GM10248 (cell line): ENCODE measurements at regions not wholly inside any gene's neighbourhood (a gene's known extent, or its start where the extent isn't known, plus 50 kb on each side); places are given as distances from the start of the nearest gene placed in this dataset.

ENCODE experiments used
- CTCF ChIA-PET: fragments of 300-600 bp; sonication (Branson Sonifier 250); formaldehyde crosslinking; extraction: SDS; loops from one replicate; lab custom pipeline; 2021; ENCODE audit warnings: antibody characterized with exemption; lab: Yijun Ruan, JAX
- POLR2A ChIA-PET: fragments of 350-650 bp; sonication (Branson Sonifier 250); formaldehyde crosslinking; extraction: SDS; loops from one replicate; lab custom pipeline; 2020; ENCODE audit warnings: antibody characterized with exemption; lab: Yijun Ruan, JAX
- DNase-seq: peaks from one replicate; pipeline ENCODE4 v3.0.0; 2012; ENCODE audit errors: extremely low spot score
- TF ChIP-seq, protein P1 (sequence below): IDR thresholded peaks from 2 replicates; pipeline ENCODE4 v1.5.1; 2012; ENCODE audit warnings: mild to moderate bottlenecking, low read depth; ENCODE audit errors: extremely low read depth, missing control alignments, control extremely low read depth

DNA sequence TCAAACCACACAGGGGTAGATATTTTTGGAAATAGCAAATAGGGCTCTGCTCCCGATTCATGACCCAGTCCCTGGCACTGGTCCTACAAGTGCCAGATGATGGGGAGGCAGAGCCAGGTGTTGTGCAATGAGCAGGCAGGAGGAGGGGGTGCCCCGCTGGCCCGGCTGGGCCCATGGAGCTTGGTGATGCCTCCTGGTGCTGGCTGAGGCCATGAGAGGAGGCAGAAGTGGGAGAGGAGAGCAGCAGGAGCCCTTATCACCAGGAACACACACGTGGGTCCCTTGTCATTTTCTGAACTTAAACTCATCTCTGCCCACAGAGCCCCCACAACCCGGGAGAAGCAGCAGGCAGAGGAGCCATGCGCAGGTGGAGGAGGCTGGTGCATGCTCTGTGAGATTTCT, 90.5 kb upstream of the MAPK4 start:
- CTCF ChIA-PET, result interaction anchor here (4.1 kb wide), 1 partner anchor 10 kb away, joined by 16 read pairs; no protein-coding TSS in a partner anchor
- DNase-seq, result no peak
- POLR2A ChIA-PET, result no interaction called here
- TF ChIP-seq, protein P1, sequence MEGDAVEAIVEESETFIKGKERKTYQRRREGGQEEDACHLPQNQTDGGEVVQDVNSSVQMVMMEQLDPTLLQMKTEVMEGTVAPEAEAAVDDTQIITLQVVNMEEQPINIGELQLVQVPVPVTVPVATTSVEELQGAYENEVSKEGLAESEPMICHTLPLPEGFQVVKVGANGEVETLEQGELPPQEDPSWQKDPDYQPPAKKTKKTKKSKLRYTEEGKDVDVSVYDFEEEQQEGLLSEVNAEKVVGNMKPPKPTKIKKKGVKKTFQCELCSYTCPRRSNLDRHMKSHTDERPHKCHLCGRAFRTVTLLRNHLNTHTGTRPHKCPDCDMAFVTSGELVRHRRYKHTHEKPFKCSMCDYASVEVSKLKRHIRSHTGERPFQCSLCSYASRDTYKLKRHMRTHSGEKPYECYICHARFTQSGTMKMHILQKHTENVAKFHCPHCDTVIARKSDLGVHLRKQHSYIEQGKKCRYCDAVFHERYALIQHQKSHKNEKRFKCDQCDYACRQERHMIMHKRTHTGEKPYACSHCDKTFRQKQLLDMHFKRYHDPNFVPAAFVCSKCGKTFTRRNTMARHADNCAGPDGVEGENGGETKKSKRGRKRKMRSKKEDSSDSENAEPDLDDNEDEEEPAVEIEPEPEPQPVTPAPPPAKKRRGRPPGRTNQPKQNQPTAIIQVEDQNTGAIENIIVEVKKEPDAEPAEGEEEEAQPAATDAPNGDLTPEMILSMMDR, result no peak

DNA sequence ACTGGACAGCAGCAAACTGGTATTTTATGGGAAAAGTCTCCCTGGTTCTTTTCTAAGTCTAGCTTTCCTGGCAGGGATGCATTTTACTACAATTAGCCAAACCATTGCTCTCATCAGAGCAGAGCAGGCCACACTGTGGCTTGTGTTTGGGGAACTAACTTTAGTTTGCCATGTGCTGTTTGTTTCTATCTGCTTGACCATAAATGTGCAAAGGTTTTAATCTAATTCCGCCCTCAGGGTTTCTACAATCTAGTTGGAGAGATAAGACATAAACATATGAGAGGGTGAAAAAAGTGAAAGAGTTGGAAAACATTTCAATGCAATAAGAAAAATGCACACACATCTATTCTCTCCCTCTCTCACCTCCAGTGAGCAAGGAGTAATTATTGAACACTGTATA, 86.9 kb upstream of the MAPK4 start:
- TF ChIP-seq, protein P1, result no peak
- POLR2A ChIA-PET, result no interaction called here
- CTCF ChIA-PET, result no interaction called here
- no peak for DNase-seq

DNA sequence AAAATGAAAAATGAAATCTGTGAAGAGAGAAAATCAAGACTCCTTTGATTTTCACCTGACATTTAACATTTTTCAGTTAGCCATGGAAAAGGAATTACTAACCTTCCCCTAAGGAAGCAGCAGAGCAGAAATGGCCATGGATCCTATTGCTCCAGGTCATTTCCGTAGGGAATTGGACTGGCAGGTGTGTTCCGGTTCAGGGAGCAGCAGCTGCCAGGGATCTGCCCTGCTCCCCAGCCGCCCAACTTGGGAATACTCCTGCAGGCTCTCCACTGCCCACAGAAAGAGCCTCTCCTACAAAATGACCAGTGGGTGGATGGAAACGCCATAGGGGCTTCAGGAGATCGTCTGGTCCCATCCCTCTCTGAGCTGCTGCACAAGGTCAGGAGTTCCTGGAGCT, 86.0 kb upstream of the MAPK4 start:
- no peak for DNase-seq
- ChIA-PET POLR2A (no interaction called here), CTCF (interaction anchor here (1.1 kb wide), 1 partner anchor 11 kb away, joined by 3 read pairs; no protein-coding TSS in a partner anchor)
- TF ChIP-seq, protein P1, result no peak

DNA sequence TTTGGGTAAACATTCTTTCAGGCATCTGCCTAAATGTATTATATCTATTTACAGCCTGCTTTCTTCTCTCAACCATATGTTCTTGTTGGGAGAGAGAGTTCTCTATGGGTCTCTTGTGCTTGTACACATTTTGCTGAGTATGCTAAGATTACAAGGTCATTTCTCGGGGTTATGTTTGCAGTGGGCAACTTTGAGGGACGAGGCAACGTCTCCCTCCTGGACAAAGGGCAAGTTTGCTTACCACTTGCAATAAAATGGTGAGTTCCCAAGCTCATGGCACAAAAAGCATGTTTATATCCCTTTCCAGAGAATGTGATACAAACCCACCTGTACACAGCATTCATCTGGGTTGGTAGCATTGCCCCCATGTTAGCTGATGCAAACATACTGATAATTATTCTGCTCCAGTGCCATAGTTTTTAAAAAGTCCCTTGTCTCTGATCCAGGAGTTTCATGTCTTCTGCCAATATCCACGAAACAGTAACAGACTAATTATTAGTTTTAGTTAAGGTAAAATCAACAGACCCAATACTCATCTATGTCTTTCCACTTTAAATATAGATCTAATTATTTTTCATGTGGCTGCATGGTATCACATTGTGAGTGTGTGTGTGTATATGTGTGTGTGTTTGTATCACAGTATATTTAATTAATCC, 84.2 kb upstream of the MAPK4 start:
- CTCF ChIA-PET, result no interaction called here
- POLR2A ChIA-PET, result no interaction called here

DNA sequence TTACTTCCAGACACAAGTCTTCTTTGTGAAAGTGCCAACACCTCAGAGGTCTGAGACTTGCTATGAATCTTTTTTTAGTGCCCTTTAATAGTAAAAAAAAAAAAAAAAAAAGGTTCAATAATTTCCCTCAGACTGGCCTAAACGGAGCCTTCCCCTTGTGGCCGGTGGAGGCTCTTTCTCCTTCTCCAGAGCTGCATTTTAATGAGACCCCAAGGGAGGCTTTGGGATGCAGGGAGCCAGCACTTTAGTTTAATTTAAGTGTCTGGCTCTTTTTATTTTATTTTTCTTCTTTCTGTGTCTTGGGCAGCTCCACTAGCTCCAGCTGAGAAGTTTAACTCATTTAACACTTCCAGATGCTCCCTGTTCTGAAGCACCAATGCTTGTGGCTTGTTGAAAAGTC, 67.8 kb upstream of the MAPK4 start:
- ChIA-PET POLR2A (no interaction called here), CTCF (no interaction called here)
- no peak for DNase-seq
- TF ChIP-seq, protein P1, result no peak

More for the DNA sequence above, 84.2 kb upstream of the MAPK4 start:
- TF ChIP-seq, protein P1, result no peak
- DNase-seq, result no peak

DNA sequence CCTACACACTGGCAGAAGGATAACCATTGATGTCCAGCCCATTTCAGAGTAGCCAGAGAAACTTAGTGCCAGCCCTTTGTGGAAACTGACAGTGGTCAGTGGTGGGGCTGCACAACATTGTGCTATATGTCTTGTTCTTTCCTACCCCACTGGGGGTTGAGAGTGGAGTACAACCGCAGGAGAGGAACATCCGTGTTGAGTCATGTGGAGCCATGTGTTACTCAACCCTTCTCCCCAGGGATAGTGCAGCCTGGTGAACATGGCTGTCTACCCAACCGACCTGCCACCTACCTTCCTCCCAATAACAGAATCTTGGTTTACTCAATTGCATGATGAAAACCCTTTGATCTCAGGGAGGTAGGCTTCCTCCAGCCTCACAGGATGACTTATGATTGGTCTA, 65.3 kb upstream of the MAPK4 start:
- ChIA-PET POLR2A (no interaction called here), CTCF (interaction anchor here (1.0 kb wide), 1 partner anchor 15 kb away, joined by 3 read pairs; no protein-coding TSS in a partner anchor)
- no peak for DNase-seq
- TF ChIP-seq, protein P1, result no peak
